PC-9 (cell line): ENCODE measurements at regions not wholly inside any gene's neighbourhood (a gene's known extent, or its start where the extent isn't known, plus 50 kb on each side); places are given as distances from the start of the nearest gene placed in this dataset.

Source experiments
- EZH2 ChIP-seq: fragments of 200-600 bp; sonication (generic); IDR thresholded peaks from 2 replicates; pipeline ENCODE4 v1.8.0; 2017; ENCODE audit warnings: antibody characterized with exemption, low read depth
- TF ChIP-seq, protein P1 (sequence below): fragments of 200-600 bp; sonication (generic); conservative IDR thresholded peaks from 2 replicates; pipeline ENCODE4 v1.6.1; 2017; ENCODE audit warnings: mixed run types, antibody characterized with exemption, mild to moderate bottlenecking, moderate library complexity

DNA sequence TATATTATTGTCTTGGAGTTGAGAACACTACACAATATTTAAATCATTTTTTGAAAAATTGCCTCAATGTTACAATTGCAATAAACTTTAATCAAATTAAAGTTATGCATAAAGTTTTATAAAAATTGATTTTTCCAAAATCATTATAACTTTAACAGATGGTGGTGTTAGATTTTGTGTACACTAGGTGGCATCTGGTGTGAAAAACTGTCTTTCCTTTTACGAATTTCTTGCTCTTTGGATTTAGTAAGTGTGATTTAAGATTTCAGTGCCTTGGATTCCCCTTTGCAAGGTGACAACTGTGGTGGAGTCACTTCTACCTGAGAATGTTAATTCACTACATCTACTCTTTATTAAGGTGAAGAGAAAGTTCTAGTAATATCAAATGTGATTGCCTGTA, 91.6 kb downstream of the AREG start:
- TF ChIP-seq, protein P1, sequence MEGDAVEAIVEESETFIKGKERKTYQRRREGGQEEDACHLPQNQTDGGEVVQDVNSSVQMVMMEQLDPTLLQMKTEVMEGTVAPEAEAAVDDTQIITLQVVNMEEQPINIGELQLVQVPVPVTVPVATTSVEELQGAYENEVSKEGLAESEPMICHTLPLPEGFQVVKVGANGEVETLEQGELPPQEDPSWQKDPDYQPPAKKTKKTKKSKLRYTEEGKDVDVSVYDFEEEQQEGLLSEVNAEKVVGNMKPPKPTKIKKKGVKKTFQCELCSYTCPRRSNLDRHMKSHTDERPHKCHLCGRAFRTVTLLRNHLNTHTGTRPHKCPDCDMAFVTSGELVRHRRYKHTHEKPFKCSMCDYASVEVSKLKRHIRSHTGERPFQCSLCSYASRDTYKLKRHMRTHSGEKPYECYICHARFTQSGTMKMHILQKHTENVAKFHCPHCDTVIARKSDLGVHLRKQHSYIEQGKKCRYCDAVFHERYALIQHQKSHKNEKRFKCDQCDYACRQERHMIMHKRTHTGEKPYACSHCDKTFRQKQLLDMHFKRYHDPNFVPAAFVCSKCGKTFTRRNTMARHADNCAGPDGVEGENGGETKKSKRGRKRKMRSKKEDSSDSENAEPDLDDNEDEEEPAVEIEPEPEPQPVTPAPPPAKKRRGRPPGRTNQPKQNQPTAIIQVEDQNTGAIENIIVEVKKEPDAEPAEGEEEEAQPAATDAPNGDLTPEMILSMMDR, result no peak
- no peak for TF ChIP-seq EZH2
